Epidermal melanocyte (primary cell): ENCODE measurements at regions not wholly inside any gene's neighbourhood (a gene's known extent, or its start where the extent isn't known, plus 50 kb on each side); places are given as distances from the start of the nearest gene placed in this dataset.
"Not testable (repeated sequence)": the region's sequence is repeated elsewhere in the genome, so short reads cannot be mapped to it uniquely, and the experiment has no call there.

Experiments used
- DNase-seq: peaks from one replicate; pipeline ENCODE4 v3.0.0; 2011; ENCODE audit warnings: low spot score; ENCODE audit not compliant: insufficient read length

DNA sequence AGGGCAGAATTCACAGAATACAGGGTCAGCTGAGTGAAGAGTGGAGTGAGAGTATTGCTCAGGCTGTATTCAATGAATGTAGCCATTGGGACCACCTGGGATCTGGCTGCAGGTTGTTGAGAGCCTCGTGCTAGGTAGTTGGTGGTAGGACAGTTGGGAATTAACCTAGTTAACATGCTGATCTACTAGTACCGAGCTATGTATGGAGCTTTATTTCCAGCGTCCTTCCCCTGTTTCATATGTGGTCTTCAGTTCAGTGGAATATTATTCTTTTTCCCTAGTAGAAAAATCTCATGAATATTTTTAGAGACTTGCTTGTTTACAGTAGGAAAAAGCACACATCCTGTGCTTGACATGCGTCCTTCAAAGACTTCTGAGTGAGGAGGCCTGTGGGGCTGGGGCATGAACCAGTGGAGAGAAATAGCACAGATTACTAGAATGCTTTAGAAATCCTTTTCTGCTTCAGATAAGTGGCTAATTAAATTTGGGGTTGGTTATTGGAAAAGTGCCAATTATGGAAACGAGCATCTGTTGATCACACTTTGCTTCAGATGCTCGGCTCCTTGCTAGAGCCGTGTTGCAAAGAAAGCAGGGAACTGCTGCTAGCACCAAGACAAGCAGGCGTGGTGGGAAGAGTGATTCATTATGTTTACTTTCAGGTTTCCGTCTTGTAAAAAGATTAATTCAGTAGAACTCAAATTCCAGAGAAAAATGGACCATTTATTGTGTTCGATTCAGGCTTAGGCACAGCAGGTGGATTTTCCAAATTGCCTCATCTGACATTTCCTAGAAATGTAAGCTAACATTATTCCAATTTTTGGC is 53.6 kb downstream of the ARF6 start:
- DNase-seq, result no peak

DNA sequence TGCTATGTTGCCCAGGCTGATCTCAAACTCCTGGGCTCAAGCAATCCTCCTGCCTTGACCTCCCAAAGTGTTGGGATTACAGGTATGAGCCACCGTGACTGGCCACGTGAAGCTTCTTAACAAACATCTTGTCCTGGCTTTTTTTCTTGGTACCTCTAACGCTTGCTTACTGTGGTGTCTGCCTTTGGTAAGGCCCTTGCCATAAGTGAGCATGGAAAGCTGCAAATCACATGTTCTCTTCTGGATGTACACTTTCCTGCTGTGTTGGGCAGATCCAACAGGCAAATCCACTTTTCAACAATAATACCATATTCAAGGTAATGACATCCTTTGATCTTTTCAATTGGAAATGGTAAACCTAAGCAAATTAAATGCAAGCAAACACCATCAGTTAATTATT is 54.6 kb downstream of the ARF6 start:
- DNase-seq, result no peak

DNA sequence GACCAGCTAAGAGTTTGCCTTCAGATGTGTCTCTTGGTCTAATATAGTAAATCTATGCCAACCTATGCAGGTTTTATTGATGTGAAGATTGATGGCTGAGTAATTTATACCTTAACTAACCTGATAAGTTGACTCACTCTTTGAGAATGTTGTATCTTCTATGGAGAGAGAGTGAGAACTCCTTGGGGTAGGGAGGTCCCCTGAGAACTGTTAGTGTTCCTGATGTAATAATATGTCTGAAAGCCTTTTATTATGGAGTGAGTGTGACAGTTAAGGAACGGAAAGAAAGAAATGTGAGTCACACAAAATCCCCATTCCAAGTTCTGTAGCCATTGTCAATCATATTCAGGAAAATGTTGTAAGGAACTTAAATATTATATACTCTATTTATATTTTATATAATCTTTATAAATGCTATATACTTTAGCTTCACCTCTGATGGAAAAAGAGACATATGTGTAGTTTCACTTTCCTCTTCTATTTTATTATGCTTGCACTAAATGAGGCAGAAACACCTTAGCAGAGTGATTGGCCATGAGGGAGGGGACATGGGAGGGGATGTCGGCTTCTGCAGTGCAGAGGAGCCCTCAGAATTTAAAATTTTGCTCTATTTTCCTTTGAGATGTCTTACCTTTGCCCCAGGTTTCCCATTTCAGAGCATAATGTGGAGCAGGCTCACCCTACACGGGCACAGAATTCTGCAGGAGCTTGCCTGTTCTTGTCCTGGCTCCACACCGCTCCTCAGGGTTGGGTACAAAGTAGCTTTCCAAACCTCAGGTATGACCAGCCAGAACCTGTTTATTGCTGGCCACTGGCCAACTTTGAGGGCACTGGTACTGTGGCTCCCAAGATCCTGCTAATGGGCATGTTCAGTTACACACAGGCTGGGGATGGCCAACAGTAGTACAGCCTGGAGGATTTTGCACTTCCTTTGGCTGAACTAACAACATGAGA is 57.7 kb downstream of the ARF6 start:
- DNase-seq, result no peak

DNA sequence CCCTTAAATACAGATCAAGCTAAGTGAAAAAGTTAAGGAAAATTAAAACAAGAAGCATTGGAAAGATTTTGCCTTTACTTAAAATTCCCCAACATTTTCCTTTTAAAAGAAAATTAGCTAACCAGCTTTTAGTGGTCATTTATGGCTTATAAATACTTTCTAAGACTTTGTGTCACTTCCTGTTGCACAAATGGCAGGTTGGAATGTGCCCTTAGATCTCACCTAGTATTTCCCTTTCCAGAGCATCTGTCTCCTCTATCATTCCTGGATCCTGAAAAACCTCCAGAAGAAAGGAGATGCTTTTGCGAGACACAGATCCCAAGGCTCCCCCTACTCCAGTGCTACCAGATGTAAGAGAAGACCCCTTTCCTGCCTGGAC is 58.3 kb downstream of the ARF6 start:
- no peak for DNase-seq

DNA sequence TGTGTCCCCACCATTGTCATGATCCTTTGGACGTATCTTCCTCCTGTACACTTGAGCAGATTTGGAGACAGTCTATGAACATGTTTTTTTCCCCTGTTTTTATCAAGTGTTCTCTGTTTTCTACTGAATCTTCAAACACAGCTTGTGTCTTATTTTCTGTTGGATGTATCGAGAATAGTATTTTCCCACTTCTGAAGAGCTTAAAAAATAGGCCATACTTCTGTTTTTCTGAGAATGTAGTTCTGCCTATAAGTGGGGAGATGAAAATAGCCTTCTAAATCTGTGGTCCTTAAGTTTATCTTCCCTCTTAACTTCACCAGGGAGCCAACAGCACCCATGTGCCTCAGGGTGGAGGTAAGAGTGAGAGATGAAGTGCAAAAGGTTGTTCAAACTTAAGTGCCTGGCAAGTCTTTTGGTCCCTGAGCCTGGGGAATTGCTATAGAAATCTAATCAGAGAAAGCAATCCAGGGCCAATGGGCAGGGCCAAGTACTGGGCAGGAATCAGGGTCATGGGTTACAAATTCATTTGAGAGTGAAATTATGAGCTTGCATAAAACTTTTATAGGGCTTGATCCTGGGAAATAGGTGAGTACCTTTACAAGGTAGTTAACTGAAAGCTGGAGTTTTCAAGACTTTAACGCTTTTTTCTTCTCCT is 58.9 kb downstream of the ARF6 start:
- DNase-seq, result no peak

DNA sequence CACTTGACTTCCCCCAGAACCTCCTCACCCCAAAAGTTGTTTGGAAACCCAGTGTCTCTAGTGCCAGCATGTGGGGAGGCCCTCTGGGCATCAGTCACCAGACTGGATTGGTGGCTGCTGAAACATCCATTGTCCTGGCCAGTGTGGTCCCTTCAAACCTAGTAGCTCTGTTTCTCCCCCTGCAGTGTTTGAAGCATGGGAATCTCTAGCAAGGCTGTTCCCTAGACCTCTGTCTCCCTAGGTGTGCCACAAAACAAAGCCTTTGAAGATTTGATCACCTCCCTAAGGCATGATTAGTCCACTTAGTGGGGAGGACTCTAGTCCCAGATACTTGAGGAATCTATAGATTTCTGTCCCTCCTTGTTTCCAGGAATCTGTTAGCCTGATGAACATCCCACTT is 60.3 kb downstream of the ARF6 start:
- no peak for DNase-seq

DNA sequence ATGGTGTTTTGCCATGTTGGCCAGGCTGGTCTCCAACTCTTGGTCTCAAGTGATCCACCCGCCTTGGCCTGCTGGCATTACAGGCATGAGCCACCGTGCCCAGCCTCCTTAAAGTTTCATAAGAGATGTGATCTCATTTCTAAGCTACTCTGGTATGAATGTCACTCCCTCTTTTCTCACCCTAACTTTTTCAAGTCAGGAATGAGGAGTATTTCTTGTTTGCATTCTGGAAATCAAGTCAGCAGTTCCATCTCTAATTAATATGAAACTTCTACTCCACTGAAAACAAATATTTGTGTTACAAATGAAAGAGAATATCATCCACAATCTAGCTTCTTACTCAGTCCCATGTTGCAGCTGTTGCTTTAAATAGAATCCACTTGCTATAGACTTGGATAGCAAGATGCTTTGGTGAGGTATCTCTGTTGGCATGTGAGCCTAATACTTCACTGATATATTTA is 61.3 kb downstream of the ARF6 start:
- no peak for DNase-seq

DNA sequence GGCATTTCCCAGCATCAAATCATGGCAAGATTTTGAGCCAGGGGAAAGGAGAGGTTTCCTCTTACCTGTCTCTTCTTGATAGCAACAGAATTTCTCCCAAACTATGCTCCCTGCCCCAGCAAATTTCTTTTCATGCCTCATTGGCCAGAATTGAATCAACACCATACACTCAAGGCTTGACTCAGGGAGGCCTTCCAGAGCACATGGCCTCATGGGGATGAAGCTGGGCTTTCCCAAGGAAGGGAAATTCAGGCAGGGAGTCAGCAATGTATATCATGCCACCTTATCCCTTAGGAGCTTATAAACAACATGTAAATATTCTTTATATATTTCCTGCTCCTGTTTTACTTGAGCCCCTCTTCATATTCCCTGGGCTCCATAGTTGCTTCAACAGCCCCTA is 62.1 kb downstream of the ARF6 start:
- no peak for DNase-seq

DNA sequence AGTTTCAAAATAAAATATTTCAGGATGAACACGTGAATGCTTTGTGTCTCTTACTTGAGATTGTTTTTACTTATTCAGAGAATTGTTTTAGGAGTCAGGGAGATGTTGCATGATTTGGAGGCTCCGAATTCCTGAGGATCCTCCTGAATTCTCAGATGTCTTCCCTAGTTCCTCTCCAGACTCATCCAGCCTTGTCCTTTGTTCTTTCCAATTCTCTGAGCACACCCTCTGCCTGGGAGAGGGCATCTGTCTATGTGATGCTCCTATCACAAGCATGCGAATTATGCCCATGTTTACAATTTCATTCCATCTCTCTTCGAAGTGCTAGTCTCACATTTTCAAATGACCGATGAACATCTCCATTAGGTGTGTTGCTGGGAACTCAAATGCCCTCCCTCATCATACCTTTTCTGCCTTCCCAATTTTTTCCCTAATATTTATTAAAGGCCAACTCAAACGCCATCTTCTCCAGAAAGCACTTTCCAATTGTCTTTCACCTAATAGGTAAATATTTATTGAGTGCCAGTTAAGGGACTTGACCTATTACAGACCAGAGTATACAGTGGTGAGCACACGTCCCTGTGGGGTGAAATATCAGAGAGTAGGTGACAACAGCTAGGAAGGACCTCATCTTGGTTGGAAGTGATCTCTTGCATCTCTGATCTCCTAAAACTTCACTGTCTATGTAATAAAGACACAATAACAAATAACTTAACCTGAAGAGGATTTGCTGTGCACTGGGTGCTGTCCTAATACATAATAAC is 64.4 kb downstream of the ARF6 start:
- no peak for DNase-seq

DNA sequence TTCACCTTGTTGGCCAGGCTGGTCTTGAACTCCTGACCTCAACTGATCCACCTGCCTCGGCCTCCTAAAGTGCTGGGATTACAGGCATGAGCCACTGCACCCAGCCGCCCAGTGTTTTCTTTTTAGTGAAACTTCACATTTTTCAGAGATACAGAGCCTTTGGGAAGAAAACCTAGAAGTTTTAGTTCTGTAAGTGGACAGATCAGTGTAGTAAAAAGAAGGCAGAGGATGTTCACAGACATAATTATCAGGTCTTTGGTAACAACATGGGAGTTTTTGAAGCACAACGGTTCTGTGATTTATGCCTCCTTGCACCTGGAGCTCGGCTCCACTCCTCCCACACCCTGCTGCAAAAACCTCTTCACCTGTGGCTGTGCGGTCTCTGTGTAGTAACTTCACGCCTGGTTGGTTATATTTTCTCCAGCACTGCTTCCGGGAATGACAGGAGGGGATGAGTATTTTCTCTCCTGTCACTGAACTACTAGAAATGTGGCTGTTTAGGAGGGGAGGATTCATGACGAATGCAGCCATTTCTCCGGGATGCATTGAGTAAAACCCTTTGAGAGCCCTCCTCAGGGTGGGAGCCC is 67.0 kb downstream of the ARF6 start:
- DNase-seq, result no peak

DNA sequence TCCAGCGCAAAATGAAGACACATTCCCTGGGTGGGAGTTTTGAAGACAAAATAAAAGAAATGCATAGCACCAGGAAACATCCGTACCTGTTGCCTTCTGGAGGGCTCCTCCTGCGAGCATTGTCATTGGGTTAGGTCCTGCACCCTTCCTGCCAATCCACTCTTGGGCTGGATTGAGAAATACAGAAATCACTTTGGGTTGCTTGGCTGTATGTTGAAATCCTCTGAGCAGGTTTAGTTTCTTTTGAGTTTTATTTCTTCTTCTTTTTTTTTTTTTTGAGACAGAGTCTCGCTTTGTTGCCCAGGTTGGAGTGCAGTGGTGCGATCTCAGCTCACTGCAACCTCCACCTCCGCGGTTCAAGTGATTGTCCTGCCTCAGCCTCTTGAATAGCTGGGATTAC is 67.6 kb downstream of the ARF6 start:
- DNase-seq, result no peak

DNA sequence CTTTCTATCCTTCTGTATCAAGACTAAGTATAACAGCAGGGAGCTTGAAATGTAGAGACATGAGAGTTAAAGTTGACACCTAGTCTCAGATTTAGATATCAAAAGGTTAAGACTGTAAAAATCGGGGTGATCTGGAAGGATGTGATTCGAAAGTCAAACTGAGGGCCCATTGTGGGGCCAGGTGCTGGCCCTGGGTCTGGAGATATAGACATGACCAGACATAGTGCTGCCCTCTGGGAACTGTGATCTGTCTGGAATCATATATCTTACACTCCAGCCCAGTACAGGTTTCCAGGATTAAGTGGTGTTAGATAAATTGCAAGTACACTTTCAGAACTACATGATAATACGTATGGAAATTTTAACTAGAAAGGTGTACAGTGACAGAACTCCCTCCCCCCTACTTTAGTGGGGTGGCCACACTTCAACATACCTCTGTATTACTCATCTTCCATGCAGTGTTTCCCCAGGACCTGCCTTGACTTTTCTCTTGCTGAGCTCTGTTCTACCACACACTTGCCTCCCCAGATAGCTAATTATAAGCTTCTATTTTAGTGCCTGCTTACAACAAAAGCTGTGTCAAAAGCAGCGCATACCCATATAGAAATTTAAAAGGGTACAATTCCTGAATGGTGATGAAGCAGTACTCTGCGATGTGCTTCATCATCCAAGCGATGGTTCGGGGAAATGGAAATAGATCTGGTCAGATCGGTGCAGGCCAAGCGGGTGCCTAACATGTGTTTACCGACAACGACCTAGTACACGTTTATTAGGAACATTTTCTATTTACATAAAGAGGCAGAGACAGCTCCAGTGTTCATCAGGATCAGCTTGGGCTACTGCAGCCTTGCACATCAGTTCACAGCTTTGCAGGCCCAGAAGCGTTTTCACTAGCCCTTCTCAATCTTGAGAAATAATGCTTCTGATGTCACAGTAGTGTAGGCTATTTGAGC is 68.7 kb downstream of the ARF6 start:
- no peak for DNase-seq

DNA sequence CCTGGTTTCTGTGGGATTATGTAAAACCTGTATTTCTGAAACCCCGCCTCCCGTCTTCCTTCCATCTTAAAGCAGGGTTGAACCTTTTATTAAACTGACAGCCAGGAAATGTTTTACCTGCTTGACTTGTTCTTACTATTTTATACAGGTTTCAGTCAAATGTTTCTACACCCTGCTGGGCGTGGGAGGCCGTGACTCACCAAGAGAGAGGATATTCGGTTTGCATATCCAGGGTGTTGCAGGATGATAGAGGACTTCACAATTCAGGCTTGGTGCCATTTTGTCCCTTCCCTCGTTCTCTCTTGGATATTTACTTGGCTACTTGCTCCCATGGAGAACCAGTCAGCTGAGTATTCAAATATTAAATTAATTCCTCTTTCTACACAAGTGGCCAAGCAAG is 69.7 kb downstream of the ARF6 start:
- DNase-seq, result no peak

DNA sequence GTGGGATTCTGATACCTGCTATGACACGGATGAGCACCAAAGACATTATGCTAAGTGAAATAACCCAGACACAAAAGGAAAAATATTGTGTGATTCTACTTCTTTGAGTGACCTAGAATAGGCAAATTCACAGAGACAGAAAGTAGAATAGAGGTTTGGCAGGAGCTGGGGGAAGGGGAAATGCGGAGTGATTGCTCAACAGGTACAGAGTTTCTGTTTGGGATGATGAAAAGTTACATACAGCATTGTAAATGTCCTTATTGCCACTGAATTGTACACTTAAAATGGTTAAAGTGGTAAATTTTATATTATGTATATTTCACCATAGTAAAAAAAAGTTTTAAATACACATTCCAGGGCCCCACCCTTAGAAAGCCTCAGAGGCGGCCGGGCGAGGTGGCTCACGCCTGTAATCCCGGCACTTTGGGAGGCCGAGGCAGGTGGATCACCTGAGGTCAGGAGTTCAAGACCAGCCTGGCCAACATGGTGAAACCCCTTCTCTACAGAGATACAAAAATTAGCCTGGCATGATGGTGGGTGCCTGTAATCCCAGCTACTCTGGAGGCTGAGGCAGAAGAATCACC is 72.3 kb downstream of the ARF6 start:
- not testable (repeated sequence) for DNase-seq

DNA sequence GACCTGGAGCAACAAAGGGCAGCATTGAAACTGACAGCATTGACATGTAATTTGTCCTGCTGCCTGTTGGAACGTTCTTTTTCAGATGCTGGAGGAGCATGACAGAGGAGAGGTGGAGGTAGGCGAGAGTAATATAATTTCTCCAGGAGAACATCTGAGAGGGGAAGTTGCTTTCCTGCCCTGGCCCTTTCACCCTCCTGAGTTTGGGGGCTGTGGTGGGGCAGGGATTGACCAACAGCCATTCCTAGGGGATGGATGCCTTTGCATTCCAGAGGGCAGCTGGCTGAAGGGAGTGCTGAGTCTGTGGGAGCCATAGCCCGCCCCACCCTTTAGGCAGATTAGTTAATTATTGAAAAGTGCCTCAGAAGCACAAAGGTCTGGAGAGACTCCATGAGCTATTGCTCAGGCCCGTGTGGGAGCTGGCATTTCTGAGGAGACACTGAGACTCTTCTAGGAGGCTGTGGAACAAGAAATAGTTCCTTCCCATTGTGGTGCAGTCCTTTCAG is 73.5 kb downstream of the ARF6 start:
- no peak for DNase-seq

DNA sequence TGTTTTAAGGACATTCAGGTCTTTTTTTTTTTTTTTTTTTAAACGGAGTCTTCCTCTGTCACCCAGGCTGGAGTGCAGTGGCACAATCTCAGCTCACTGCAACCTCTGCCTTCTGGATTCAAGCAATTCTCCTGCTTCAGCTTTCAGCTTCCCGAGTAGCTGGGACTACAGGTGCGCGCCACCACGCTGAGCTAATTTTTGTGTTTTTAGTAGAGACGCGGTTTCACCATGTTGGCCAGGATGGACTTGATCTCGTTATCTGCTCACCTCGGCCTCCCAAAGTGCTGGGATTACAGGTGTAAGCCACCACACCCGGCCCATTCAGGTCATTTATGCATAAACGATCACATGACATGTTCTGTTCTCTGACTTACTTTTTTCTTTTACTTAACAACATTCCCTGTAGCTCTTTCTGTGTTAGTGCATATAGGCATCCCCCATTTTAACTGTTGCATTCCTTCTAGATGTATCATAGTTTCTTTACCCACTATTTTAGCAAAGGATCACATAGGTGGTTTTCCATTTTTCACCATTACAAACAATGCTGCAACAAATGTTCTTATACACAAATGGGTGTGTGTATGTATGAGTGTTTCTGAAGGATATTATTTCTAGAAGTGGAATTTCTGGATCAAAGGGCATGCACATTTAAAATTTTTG is 74.2 kb downstream of the ARF6 start:
- DNase-seq, result no peak

DNA sequence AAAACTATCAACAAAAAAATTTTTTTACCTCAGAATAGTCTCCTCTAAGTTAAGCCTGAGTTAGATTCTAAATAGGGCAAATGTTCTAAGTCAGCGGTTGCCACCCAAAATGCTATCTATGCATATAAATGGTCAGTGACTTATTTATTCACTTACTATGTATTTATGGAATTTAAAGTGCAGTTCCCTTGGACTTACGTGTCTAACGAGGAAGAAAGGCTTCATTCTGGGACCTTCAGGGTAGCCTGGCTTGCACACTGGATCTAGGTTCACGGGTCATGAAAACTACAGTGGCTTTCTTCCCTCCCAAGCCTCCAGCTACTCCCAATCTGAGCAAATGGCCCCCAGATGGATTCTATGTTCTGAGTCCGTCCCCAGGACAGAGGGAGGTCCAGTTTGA is 77.1 kb downstream of the ARF6 start:
- DNase-seq, result no peak

DNA sequence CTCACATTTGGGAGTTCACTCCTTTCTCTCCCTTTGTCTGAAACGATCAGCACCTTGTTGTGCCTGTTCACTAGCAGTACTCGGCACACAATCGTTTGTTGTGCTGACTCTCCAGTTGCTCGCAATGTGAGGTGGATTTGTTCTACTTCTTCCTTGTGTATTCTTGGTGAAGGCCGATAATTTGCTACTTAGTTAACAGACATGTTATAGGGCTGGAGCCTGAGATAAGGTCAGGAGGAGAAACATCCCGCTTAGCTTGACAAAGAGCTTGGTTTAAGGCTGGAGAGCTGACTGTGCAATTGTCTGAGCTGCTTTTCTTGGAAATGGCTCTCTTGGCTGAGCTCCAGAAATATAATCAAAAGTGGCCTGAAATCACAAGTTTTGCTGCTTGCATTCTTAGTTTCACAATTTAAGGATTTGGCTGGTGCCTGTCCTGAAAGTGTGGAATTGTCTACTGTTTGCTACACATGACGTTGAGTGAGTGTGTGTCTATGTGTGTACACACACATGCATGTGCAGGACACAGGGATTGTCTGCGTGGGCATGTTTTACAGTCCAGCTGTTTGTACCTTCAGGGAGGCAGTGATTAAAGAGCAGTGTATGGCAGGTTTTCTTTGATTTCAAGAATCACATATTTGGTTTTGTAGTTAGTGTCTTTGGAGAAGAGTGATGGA is 77.7 kb downstream of the ARF6 start:
- DNase-seq, result peak; percentile 46
